Psoas muscle (tissue), 7 donors: ENCODE measurements at regions not wholly inside any gene's neighbourhood (a gene's known extent, or its start where the extent isn't known, plus 50 kb on each side); places are given as distances from the start of the nearest gene placed in this dataset.
"Not testable (repeated sequence)": the region's sequence is repeated elsewhere in the genome, so short reads cannot be mapped to it uniquely, and the experiment has no call there.

ENCODE experiments used
- ATAC-seq, 4 donors: fragments of 200-7000 bp; cut with Tn5 transposase; one replicate each; pipeline ENCODE4 v1.9.1; 2020; ENCODE audit warnings: moderate library complexity in 3 of 4, mild to moderate bottlenecking in 2 of 4
- DNase-seq, 2 donors: peaks; one replicate each; pipeline ENCODE4 v3.0.0-alpha.2; 2020
- H3K27ac ChIP-seq: fragments of 200-600 bp; one replicate; pipeline ENCODE4 v1.8.0; 2022
- H3K27me3 ChIP-seq, 3 donors: fragments of 200-600 bp in 1 of 3; one replicate each; pipeline versions ENCODE4 v1.6.1 to v1.8.0; 2013 to 2022; ENCODE audit warnings: low read length in 2 of 3, mild to moderate bottlenecking in 2 of 3, moderate library complexity in 1 of 3; ENCODE audit not compliant: insufficient read depth in 3 of 3
- H3K36me3 ChIP-seq, 2 donors: fragments of 200-600 bp in 1 of 2; one replicate each; pipeline versions ENCODE4 v1.6.1 to v1.8.0; 2013 to 2022; ENCODE audit warnings: low read depth in 1 of 2, mild to moderate bottlenecking in 1 of 2, moderate library complexity in 1 of 2; ENCODE audit not compliant: insufficient read depth in 1 of 2
- H3K4me1 ChIP-seq: fragments of 200-600 bp; one replicate; pipeline ENCODE4 v1.8.0; 2022
- H3K4me3 ChIP-seq: fragments of 200-600 bp; one replicate; pipeline ENCODE4 v1.8.0; 2022; ENCODE audit warnings: mild to moderate bottlenecking
- H3K9me3 ChIP-seq: fragments of 200-600 bp; one replicate; pipeline ENCODE4 v1.8.0; 2022
- WGBS, 3 donors: extraction: QIAGEN DNeasy Blood & Tissue Kit; methylation state at CpG; one replicate each; pipeline versions ENCODE4 v1.1.6 to v1.1.7; 2013; 5-methylcytosine and 5-hydroxymethylcytosine counted together
- intact Hi-C, 2 donors: fragments of 100-400 bp; cut with DNase I; formaldehyde crosslinking; loops; one replicate each; pipeline versions ENCODE4 v1.11.0 to v1.14.2; 2022
- TF ChIP-seq, protein P1 (sequence below): fragments of 200-600 bp; IDR thresholded peaks from one replicate; pipeline ENCODE4 v1.8.0; 2022; ENCODE audit warnings: antibody characterized with exemption
- donor health status: healthy with polysubstance abuse.
- donor health status: DM: no; HTN: no; CAD: no; lungs with moderate emphysema.
- donor health status: Bipolar disorder and iron deficiency.
- donor health status: healthy.
- donor health status: DM: yes; HTN: yes; CAD: no.
- donor health status: DM: no; HTN: no; CAD: no.
- donor health status: DM: yes; HTN: yes; CAD: no.

DNA sequence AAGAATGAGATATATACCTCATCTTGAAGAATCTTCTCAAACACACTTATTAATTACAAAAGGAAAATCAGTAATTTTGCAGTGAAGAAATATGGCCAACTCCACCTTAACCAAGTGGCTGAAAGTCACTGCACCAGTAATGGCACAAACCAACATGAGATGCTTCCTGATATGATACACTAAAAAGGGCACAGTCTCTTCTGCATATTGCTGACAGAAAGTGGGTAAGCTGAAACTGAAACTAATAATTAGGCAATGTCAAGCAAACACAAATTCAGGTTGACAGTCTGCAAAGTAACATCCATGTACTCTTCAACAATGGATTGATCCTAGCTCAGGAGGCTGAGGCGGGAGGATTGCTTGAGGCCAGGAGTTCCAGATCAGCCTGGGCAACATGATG, 56.1 kb downstream of the ZNF22 start:
- intact Hi-C loops, H3K4me3 ChIP-seq, H3K27ac ChIP-seq, H3K36me3 ChIP-seq, H3K9me3 ChIP-seq, ATAC-seq, DNase-seq, H3K4me1 ChIP-seq, H3K27me3 ChIP-seq: not testable (repeated sequence)
- 95 to 100% (median 98%) methylated on average over 1 of the region's 1 CpG for WGBS, 3 donors

DNA sequence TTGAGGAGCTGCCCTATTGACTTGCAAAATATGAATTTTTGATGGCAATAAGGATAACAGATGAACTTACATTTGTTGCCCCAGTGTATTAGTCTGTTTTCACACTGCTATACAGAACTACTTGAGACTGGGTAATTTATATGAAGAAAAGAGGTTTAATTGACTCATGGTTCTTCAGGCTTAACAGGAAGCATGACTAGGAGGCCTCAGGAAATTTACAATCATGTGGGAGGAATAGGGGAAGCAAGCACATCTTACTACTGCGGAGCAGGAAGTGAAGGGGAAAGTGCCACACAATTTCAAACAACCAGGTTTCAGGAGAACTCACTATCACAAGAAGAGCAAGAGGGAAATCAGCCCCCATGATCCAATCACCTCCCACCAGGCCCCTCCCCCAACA, 57.9 kb downstream of the ZNF22 start:
- no peak for ATAC-seq
- no peaks in the 10 kb centered on the region for H3K27me3 ChIP-seq
- no peaks in the 10 kb centered on the region for H3K36me3 ChIP-seq
- no peaks in the 10 kb centered on the region for H3K9me3 ChIP-seq
- no peak overlapping the region for H3K4me3 ChIP-seq
- no peaks in the 10 kb centered on the region for H3K4me1 ChIP-seq
- intact Hi-C loops, result no loop called here
- WGBS, 3 donors, result 61 to 67% (median 67%) methylated on average over 1 of the region's 1 CpG
- DNase-seq, result no peak
- H3K27ac ChIP-seq, result no peak overlapping the region
- TF ChIP-seq, protein P1, sequence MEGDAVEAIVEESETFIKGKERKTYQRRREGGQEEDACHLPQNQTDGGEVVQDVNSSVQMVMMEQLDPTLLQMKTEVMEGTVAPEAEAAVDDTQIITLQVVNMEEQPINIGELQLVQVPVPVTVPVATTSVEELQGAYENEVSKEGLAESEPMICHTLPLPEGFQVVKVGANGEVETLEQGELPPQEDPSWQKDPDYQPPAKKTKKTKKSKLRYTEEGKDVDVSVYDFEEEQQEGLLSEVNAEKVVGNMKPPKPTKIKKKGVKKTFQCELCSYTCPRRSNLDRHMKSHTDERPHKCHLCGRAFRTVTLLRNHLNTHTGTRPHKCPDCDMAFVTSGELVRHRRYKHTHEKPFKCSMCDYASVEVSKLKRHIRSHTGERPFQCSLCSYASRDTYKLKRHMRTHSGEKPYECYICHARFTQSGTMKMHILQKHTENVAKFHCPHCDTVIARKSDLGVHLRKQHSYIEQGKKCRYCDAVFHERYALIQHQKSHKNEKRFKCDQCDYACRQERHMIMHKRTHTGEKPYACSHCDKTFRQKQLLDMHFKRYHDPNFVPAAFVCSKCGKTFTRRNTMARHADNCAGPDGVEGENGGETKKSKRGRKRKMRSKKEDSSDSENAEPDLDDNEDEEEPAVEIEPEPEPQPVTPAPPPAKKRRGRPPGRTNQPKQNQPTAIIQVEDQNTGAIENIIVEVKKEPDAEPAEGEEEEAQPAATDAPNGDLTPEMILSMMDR, result no peak

DNA sequence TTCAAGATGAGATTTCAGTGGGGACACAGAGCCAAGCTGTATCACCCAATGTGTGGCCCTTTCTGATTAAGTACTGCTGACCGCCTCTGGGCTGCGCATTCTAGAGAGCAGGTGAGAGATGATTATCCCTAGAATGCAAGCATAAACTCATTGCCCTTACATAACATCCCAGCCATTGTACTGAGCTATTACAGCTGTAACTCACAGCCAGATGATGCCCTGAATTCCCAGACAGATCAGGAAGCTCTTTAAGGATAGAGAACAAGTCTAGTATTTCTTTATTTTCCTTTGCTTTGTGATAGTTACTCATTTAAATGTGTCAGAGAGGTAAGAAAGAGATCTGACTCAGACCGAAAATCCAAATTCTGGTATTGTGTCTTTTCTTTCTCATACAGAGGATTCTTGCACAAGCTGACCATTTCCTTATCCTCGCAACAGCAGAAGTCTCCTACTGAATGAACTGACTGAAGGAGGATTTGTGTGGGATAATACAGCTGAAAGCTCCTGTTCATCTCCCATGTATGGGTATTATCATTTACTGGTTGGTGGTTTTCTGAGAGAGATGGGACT, 58.4 kb downstream of the ZNF22 start:
- Histone ChIP-seq H3K4me3 (no peak overlapping the region), H3K4me1 (no peaks in the 10 kb centered on the region), H3K9me3 (no peaks in the 10 kb centered on the region), H3K36me3 (no peaks in the 10 kb centered on the region), H3K27ac (no peak overlapping the region), H3K27me3 (no peaks in the 10 kb centered on the region)
- TF ChIP-seq, protein P1, result no peak
- intact Hi-C loops, result no loop called here
- ATAC-seq (no peak), DNase-seq (no peak)
- whole genome bisulfite sequencing, 3 donors, result 90 to 96% (median 94%) methylated on average over 4 of the region's 4 CpGs

DNA sequence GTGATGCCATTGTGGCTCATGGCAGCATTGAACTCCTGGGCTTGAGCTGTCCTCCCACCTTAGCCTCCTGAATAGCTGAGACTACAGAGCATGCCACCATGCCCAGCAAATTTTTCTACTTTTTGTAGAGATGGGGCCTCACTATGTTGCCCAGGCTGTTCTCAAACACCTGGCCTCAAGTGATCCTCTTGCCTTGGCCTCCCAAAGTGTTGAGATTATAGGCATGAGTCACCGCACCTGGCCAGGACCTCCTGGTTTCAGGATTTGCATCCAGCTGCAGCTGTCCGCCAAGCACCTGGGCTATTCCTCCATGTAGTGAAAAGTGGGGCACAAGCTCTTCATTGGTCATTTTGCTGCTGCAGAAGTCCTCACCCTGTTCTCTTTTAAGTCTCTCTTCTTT, 58.9 kb downstream of the ZNF22 start:
- DNase-seq (no peak), ATAC-seq (no peak)
- Histone ChIP-seq H3K4me1 (no peaks in the 10 kb centered on the region), H3K27ac (no peak overlapping the region), H3K27me3 (no peaks in the 10 kb centered on the region), H3K9me3 (no peaks in the 10 kb centered on the region), H3K36me3 (no peaks in the 10 kb centered on the region), H3K4me3 (no peak overlapping the region)
- intact Hi-C loops, result no loop called here
- 89 to 95% (median 93%) methylated on average over 2 of the region's 2 CpGs for WGBS, 3 donors
- TF ChIP-seq, protein P1, result no peak

DNA sequence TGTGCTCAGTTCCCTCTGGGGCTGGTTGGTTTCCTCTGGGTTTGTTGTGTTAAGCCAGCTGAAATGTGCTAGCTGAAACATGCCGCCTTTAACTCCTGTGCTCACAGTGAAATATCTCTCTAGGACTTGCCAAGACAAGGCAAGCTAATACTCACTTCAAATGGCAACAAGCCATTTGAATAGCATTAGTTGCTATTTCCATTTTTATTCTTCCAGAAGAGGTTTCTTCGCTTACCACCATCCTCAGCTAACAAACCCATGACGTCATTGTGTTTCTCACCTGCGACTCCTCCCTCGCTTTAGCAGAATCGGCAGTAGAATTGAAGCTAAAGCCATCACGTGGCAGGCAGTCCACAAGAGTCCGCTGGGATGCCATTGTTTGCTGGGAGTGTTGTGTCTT, 61.3 kb downstream of the ZNF22 start:
- Histone ChIP-seq H3K4me1 (no peaks in the 10 kb centered on the region), H3K4me3 (no peak overlapping the region), H3K27ac (no peak overlapping the region), H3K36me3 (no peaks in the 10 kb centered on the region), H3K9me3 (no peaks in the 10 kb centered on the region), H3K27me3 (no peaks in the 10 kb centered on the region)
- TF ChIP-seq, protein P1, result no peak
- WGBS, 3 donors, result 65 to 74% (median 69%) methylated on average over 8 of the region's 8 CpGs
- intact Hi-C loops, result no loop called here
- DNase-seq (no peak), ATAC-seq (no peak)
